ENCODE measurements at regions not wholly inside any gene's neighbourhood (a gene's known extent, or its start where the extent isn't known, plus 50 kb on each side); places are given as distances from the start of the nearest gene placed in this dataset.

DNA sequence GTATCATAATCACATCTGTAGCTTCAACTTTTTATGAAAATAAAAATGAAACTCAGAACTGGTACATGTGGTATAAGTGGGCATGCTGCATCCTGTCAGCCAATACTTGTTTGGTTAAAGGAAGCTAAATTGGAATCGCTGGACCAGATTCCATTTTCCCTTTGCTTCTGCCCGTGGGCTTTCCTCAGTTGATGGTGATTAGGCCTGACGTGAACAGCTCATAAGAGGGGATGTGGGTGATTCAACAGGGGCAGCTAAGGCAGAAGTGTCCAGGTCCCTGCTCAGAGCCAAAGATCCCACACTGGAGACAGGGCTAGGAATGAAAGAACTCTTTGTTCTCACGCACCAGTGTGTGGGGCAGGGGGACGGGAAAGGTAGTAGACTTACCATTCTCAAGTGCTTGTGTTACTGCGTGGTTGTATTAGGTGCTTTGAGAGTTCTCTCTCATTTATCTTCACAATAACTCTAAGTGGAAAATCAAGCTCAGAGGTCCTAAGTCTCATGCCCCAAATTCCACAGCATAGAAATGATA is 63.2 kb upstream of the GUCY1A1 start:
- H3K4me3 ChIP-seq (ENCODE audit: low read depth, low read length) = no peak overlapping the region
- no peaks in the 10 kb centered on the region for H3K27me3 ChIP-seq (ENCODE audit: control insufficient read depth, insufficient read depth, low read length)
- H3K36me3 ChIP-seq (ENCODE audit: control insufficient read depth, insufficient read depth, low read length) = no peaks in the 10 kb centered on the region
- TF ChIP-seq, protein P1, sequence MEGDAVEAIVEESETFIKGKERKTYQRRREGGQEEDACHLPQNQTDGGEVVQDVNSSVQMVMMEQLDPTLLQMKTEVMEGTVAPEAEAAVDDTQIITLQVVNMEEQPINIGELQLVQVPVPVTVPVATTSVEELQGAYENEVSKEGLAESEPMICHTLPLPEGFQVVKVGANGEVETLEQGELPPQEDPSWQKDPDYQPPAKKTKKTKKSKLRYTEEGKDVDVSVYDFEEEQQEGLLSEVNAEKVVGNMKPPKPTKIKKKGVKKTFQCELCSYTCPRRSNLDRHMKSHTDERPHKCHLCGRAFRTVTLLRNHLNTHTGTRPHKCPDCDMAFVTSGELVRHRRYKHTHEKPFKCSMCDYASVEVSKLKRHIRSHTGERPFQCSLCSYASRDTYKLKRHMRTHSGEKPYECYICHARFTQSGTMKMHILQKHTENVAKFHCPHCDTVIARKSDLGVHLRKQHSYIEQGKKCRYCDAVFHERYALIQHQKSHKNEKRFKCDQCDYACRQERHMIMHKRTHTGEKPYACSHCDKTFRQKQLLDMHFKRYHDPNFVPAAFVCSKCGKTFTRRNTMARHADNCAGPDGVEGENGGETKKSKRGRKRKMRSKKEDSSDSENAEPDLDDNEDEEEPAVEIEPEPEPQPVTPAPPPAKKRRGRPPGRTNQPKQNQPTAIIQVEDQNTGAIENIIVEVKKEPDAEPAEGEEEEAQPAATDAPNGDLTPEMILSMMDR (IDR thresholded peaks at IDR 0.05; ENCODE audit: insufficient read depth, low read length, severe bottlenecking) = no peak
- no peak for FAIRE-seq
- DNase-seq (ENCODE audit: low read depth) = peak; percentile 55

DNA sequence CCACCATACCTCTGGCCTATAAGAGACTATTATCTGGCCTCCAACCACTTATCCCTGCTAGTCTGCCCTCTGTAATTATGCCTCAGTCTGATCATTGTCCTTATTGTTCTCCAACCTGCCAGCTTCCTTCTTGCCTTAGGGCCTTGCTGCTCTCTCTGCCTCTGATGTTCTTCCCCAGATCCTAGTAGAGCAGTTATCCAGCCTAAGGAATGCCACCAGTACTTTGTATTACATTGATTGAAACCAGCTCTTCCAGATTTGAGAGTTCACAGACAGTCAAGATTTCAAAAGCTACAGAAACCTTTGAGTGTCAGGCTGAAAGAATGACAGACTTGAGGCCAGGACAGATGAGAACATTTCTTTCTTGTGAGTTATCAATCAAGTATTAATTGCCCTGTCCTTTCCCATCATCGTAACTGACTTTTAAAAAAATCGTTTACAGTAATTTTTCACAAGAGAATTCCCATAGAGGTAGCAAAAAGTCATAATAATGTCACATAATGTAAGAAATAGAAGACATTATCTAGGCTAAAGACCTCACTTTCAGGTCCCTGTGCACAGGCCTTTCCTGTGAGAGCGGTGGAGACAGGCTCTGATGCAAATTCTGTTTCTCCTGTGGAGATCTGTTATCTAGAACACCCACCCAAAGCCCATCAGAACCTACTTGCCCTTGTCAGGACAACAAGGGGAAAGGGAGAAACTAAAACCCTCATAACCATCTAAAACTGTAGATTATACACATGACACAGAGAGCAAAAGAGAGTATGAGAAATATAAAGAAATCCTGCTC is 64.1 kb upstream of the GUCY1A1 start:
- FAIRE-seq (no peak), DNase-seq (ENCODE audit: low read depth) (peak; percentile 63)
- TF ChIP-seq, protein P1 (IDR thresholded peaks at IDR 0.05; ENCODE audit: insufficient read depth, low read length, severe bottlenecking) = no peak
- Histone ChIP-seq H3K4me3 (ENCODE audit: low read depth, low read length) (no peak overlapping the region), H3K27me3 (ENCODE audit: control insufficient read depth, insufficient read depth, low read length) (no peaks in the 10 kb centered on the region), H3K36me3 (ENCODE audit: control insufficient read depth, insufficient read depth, low read length) (no peaks in the 10 kb centered on the region)

DNA sequence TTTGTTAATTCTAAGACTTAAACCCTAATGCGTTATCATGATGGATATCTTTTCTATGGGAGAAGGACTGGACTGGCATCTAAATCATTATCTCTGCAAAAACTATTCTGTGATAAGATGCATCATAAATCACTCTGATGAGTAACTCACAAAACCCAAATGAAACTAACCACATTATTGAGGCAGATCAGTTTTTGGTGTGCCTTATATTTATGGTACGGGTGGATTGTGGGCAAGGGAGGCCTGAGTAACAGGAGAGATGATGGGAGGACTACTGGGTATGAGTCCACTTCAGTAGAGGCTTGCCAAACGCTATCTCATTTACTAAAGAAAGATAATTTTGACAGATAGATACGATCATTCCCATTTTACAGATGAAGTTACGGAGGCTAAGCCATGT is 66.4 kb upstream of the GUCY1A1 start:
- H3K4me3 ChIP-seq (ENCODE audit: low read depth, low read length) = no peak overlapping the region
- DNase-seq (ENCODE audit: low read depth) (no peak), FAIRE-seq (no peak)
- no peaks in the 10 kb centered on the region for H3K27me3 ChIP-seq (ENCODE audit: control insufficient read depth, insufficient read depth, low read length)
- H3K36me3 ChIP-seq (ENCODE audit: control insufficient read depth, insufficient read depth, low read length) = no peaks in the 10 kb centered on the region
- TF ChIP-seq, protein P1 (IDR thresholded peaks at IDR 0.05; ENCODE audit: insufficient read depth, low read length, severe bottlenecking) = no peak

DNA sequence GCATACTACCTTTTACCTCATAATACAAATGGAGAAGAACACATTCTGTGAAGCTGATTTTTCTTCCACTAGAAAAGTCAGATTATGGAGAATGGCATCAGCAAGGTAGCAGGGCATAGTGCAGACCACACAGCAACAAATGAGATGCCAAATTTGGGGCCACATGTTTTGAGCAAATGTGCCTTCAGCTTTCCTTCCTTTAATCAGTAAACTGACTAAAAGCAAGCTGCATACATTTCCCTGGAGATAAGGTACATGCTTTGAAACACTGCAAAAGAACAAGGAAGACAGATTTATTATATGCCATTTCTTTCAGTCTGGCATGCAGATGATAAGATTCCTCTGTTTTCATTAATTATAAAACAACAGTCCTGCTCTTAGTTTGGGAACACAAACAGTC is 67.1 kb upstream of the GUCY1A1 start:
- TF ChIP-seq, protein P1 (IDR thresholded peaks at IDR 0.05; ENCODE audit: insufficient read depth, low read length, severe bottlenecking) = no peak
- DNase-seq (ENCODE audit: low read depth) (no peak), FAIRE-seq (no peak)
- H3K4me3 ChIP-seq (ENCODE audit: low read depth, low read length) = no peak overlapping the region
- no peaks in the 10 kb centered on the region for H3K36me3 ChIP-seq (ENCODE audit: control insufficient read depth, insufficient read depth, low read length)
- H3K27me3 ChIP-seq (ENCODE audit: control insufficient read depth, insufficient read depth, low read length) = no peaks in the 10 kb centered on the region

DNA sequence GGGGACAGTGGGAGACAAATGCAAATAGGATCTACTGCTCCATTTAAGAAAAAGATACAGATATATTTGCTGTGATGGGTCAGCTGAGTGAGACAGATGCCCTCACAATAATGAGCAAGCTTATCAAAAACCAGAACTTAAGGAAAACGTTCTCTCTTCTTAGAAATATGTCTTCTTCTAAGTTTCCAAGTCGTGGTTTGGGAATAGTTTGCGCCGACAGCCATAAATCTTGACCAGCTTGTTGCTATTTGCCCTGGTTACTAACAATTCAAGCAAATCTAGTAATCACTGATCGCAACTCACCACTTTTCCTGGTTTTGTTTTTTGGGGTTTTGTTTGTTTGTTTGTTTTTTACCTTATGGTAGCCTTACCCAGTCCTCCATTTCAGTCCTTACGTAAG is 67.6 kb upstream of the GUCY1A1 start:
- FAIRE-seq (no peak), DNase-seq (ENCODE audit: low read depth) (no peak)
- TF ChIP-seq, protein P1 (IDR thresholded peaks at IDR 0.05; ENCODE audit: insufficient read depth, low read length, severe bottlenecking) = no peak
- H3K36me3 ChIP-seq (ENCODE audit: control insufficient read depth, insufficient read depth, low read length) = no peaks in the 10 kb centered on the region
- no peak overlapping the region for H3K4me3 ChIP-seq (ENCODE audit: low read depth, low read length)
- no peaks in the 10 kb centered on the region for H3K27me3 ChIP-seq (ENCODE audit: control insufficient read depth, insufficient read depth, low read length)
